ENCODE measurements at regions not wholly inside any gene's neighbourhood (a gene's known extent, or its start where the extent isn't known, plus 50 kb on each side); places are given as distances from the start of the nearest gene placed in this dataset.

DNA sequence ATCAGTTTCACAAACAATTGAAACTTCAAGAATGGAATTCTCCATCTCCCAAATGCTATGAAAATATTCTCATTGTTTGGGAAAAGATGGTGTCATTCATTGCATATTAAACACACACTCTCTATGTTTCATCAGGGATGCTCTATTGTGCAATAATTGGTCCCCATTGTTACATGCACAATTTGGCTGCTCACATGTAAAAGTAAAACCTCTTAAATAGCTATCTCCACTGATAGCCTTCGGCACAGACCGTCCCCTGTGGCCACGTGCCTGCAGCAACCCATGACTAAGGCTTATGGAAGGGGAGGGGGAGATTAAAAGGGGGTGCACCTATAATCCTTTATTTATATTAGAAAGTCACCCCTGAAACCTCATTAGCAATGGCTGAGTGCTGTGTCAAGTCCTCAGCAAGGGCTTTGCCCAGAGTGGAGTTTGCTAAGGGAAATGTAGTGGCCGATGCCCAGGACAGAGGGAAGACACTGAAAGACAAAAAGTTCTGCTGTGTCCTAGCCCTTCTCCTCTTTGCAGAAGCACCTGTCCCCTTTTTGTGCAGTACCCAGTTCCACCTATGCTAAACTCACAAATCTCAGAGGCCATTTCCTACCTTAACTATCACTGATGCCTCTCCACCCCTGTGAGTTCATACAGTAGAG lies 309.6 kb upstream of the ESRRG start:
- no peak for TF ChIP-seq NR2C2 (IDR thresholded peaks at IDR 0.05; ENCODE audit: borderline replicate concordance, control insufficient read depth, insufficient read length, low read depth)
- no peak for TF ChIP-seq MTA2 (IDR thresholded peaks at IDR 0.05; ENCODE audit: low read depth)
- no peak for TF ChIP-seq PAX5 (IDR thresholded peaks at IDR 0.05; ENCODE audit: borderline replicate concordance, low read depth, low read length)
- TF ChIP-seq POLR2A (IDR thresholded peaks at IDR 0.05; ENCODE audit: low read depth, low read length) = no peak
- TF ChIP-seq, protein P1, sequence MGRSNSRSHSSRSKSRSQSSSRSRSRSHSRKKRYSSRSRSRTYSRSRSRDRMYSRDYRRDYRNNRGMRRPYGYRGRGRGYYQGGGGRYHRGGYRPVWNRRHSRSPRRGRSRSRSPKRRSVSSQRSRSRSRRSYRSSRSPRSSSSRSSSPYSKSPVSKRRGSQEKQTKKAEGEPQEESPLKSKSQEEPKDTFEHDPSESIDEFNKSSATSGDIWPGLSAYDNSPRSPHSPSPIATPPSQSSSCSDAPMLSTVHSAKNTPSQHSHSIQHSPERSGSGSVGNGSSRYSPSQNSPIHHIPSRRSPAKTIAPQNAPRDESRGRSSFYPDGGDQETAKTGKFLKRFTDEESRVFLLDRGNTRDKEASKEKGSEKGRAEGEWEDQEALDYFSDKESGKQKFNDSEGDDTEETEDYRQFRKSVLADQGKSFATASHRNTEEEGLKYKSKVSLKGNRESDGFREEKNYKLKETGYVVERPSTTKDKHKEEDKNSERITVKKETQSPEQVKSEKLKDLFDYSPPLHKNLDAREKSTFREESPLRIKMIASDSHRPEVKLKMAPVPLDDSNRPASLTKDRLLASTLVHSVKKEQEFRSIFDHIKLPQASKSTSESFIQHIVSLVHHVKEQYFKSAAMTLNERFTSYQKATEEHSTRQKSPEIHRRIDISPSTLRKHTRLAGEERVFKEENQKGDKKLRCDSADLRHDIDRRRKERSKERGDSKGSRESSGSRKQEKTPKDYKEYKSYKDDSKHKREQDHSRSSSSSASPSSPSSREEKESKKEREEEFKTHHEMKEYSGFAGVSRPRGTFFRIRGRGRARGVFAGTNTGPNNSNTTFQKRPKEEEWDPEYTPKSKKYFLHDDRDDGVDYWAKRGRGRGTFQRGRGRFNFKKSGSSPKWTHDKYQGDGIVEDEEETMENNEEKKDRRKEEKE (IDR thresholded peaks at IDR 0.05) = no peak
- no peak for TF ChIP-seq SUZ12 (IDR thresholded peaks at IDR 0.05; ENCODE audit: unreplicated experiment)
- no peak for TF ChIP-seq POLR2AphosphoS5 (IDR thresholded peaks at IDR 0.05; ENCODE audit: low read length)
- TF ChIP-seq, protein P2, sequence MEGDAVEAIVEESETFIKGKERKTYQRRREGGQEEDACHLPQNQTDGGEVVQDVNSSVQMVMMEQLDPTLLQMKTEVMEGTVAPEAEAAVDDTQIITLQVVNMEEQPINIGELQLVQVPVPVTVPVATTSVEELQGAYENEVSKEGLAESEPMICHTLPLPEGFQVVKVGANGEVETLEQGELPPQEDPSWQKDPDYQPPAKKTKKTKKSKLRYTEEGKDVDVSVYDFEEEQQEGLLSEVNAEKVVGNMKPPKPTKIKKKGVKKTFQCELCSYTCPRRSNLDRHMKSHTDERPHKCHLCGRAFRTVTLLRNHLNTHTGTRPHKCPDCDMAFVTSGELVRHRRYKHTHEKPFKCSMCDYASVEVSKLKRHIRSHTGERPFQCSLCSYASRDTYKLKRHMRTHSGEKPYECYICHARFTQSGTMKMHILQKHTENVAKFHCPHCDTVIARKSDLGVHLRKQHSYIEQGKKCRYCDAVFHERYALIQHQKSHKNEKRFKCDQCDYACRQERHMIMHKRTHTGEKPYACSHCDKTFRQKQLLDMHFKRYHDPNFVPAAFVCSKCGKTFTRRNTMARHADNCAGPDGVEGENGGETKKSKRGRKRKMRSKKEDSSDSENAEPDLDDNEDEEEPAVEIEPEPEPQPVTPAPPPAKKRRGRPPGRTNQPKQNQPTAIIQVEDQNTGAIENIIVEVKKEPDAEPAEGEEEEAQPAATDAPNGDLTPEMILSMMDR (IDR thresholded peaks at IDR 0.05 in 2 of 3, conservative IDR thresholded peaks at IDR 0.05 in 1 of 3; ENCODE audit: control insufficient read depth in 2 of 3, extremely low read depth in 1 of 3, insufficient read depth in 1 of 3, low read depth in 3 of 3, low read length in 3 of 3) = no peak
- no peak for TF ChIP-seq EZH2 (IDR thresholded peaks at IDR 0.05; ENCODE audit: borderline replicate concordance, control insufficient read depth, low read depth, low read length)
- no peak for TF ChIP-seq CEBPB (IDR thresholded peaks at IDR 0.05; ENCODE audit: borderline replicate concordance in 1 of 2, low read depth in 2 of 2, low read length in 2 of 2)
- no peak for TF ChIP-seq ETV6 (conservative IDR thresholded peaks at IDR 0.05 in 1 of 2, IDR thresholded peaks at IDR 0.05 in 1 of 2; ENCODE audit: borderline replicate concordance in 1 of 2, low read depth in 1 of 2)
- TF ChIP-seq ZNF217 (IDR thresholded peaks at IDR 0.05) = no peak

All from GM12878 (cell line).